ENCODE measurements at regions not wholly inside any gene's neighbourhood (a gene's known extent, or its start where the extent isn't known, plus 50 kb on each side); places are given as distances from the start of the nearest gene placed in this dataset.

DNA sequence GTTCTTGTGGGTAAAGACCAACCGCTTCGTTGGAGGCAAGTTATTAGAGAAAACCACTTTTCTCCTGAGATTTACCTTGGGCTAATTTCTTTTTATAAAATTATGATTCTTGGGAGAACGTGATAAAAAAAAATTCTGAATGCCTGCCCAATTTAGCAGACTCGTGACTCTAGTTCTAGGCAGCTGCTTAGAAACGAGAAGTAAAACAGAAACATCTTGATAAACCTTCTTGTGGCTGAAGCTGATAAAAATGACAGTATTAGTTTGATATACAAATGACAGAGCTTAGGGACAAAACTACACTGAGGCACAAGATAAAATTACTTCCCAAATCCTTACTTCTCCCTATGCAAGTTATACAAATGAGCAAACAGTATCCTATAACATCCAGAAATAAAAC lies 458.9 kb upstream of the TEX13C start:
- DNase-seq, result no peak

GRCh38 chrX:124862301-124862700 lies 457.4 kb upstream of the TEX13C start:
- DNase-seq, result no peak

DNA sequence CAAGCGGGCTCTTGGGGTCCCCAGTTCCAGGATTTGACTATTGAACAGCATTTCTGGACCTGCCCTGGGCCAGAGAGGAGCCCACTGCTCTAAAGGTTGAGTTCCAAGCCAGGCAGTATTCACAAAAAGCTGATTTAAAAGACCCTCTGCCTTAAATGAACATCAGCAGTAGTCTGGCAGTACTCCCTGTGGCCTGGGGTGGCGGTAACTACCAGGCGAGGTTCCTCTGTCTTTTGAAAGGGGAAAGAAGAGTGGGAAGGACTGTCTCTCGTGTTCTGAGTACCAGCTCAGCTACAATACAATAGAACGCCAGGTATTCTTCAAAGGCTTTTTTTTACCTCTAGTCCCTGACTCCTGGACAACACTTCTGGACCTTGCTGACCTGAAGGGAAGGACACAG lies 456.4 kb upstream of the TEX13C start:
- DNase-seq, result no peak

DNA sequence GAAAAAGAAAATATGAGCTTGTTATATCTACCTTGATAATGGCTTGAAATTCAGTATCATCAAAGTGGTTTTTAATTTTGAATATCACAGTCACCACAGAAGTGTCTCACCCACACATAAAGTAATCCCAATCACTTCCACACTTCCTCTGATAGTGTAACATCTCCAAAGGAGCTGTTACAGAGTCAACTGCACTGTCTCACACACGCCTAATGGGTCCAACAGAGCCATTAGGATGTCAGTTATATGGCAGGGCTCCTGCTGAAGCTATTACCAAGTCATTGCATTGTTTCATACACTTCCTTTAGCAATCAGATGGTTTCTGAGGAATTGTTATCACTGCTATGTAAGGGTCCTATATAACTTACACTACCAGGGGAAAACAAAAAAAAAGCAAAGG lies 432.1 kb upstream of the TEX13C start:
- no peak for DNase-seq

DNA sequence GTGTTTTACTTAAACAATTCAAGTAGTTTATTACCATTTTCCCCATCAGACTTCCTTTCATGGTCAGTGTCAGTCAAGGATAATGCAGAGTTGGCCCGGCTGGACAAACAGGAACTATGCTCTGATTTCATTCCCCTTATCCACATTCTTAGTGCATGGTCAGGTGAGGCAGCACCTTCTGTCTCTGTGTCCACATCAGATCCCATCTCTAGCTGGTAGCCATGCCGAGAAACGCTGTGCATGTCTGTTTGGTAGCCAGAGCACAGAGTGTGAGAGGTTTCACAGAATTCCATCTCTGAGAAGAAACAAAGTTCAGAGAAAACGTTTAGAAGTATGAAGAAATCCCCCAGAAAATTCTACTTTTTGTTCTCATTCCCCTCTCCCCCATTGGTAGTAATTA lies 423.7 kb upstream of the TEX13C start:
- DNase-seq, result no peak

- DNase-seq, result no peak
These were observed 416.7 kb upstream of the TEX13C start for GRCh38 chrX:124902953-124903352.

DNA sequence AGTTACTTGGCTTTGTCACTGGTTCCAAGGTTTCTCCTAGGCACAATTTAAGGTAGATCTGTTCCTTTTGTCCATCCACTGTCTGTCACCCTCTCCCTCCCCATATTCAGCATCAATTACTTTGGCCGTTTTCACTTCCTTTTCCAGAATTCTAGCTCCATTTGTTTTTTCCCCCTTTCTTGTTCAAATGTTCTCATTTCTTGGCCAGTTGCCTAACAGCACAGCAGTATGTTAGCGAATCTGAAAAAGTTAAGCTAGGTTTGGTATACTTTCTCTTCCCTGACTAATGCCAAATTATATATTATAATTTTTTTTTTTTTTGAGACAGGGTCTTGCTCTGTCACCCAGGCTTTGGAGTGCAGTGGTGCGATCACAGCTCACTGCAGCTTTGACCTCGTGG lies 409.1 kb upstream of the TEX13C start:
- no peak for DNase-seq

GRCh38 chrX:124917011-124917410 lies 402.7 kb upstream of the TEX13C start:
- DNase-seq, result no peak

DNA sequence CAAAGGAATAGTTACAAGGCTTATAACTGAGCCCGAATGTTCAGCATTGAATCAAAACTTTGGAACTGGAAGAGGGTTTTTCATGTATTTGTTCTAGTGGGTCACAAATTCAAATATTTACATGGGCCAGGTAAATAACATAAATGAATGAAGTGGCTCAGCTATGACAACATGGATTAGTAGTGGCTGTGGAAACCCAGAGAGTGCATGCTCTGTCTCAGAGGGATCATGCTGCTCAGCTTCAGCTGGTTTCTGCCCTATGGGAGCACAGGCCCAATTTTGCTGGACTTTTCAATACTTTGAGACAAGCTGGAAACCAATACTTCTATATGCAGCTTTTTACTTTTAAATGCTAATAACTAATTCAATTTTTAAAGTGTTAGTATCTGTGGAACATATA lies 394.0 kb upstream of the TEX13C start:
- DNase-seq, result no peak

DNA sequence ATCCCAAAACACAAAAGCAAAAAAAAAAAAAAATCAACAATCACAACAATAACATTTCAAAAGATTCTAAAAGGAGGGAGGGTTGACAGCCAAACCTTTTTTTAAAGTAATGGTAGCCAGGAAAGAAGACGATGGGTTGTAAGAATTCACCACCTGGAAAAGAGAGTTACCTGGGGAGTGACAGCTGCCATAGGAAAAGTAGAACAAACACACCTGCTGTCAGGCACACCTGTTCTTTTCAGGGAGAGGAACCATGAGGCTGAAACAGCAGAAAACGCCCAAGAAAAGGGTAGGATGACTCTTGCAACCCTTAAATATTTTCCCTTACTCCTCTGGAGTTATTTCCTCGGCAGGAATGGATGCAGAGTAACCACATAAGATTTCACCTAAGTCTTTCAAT lies 388.4 kb upstream of the TEX13C start:
- no peak for DNase-seq

DNA sequence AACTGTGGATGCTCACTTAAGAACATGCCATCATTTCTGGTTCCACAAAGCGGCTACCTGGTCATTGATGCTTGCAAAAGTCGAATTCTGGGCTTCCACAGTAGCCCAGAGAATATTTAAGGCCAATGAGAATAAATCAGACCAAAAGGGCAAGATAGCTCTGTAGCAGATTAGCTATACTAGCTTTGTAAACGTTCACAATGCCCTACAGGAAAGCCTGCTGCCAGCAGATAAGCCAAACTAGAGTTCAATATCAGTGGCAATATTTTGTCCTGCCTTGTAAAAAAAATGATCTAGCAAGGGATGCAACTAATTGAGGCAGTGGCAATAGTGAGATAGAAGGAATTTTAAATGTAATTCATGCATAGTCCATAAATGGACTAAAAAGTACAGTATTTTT lies 387.7 kb upstream of the TEX13C start:
- DNase-seq, result no peak

GRCh38 chrX:124938715-124939114 lies 381.0 kb upstream of the TEX13C start:
- DNase-seq, result no peak

DNA sequence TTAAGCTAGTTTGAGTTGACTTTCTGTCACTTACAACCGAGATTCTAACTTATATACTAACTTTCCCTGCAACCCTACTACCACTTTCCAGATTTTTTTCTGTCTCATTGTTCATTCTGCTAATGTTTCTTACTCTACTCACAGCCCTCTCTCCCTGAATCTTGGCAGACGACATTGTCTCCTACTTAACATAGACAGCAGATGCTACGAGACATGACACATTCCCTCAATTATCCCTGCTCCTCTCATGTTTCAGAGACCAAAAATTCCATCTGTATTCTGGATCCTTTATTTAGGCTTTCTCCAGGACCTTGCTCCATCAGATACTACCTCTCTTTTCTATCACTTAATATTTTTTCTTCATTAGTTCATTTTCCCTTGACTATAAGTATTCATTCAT lies 379.1 kb upstream of the TEX13C start:
- DNase-seq, result no peak

DNA sequence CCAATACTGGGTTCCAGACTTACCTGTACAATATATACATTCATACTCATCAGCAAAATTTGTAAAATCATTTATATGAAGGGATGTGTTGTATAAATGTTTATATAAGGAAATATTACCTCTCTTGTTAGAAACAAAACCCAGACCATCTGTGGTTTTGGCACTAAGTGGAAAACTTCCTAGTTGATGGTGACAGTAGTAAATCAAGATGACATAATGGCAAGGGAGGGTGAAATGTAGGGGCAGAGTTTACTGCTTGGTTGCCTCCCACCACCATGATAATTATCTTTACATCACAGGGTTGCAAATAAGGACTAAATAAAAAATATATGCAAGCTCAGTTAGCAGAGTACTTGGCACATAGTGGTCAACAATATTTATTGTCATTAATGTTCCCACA lies 365.3 kb upstream of the TEX13C start:
- no peak for DNase-seq

DNA sequence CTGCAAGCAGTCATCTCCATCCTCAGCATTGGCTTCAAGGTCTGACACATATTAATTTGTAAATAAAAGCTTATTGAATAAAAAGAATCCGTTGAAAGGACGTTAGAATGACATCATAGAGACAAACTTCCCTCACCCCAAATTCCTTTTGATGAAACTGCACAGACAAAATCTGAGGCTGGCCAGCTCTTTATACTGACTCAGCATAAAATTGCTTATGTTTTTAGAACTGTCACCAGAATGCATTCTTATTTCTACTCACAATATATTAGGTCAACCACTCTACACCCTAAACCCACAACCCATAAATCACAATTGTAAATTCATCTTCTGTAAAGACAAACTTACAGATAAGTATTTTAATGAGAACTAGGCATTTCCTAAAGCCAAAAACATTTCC lies 359.2 kb upstream of the TEX13C start:
- no peak for DNase-seq

GRCh38 chrX:124963717-124964116 lies 356.0 kb upstream of the TEX13C start, which contains the start of gene TENM1:
TENM1 (minus strand) TSS chrX:124963817.
- DNase-seq, result no peak

DNA sequence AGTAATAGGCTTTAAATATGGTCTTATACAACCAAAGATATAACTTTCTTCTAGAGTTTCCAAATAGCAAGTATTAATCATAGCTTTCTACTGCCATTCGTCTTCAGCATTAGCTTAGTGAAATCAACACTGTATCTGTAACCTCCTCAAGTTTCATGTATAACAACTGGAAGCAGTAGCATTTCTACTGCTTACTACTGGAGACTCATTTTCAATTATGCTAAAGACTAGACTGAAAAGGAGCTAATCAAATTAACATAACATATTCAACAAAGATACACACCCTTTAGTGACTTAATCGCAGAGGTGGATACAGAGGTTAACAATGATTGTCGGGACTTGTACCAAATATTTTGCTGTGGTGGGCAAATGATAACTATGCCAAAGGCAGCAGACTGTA lies 344.2 kb upstream of the TEX13C start:
- no peak for DNase-seq

- DNase-seq, result no peak
These were observed 338.3 kb upstream of the TEX13C start for GRCh38 chrX:124981420-124981819.

DNA sequence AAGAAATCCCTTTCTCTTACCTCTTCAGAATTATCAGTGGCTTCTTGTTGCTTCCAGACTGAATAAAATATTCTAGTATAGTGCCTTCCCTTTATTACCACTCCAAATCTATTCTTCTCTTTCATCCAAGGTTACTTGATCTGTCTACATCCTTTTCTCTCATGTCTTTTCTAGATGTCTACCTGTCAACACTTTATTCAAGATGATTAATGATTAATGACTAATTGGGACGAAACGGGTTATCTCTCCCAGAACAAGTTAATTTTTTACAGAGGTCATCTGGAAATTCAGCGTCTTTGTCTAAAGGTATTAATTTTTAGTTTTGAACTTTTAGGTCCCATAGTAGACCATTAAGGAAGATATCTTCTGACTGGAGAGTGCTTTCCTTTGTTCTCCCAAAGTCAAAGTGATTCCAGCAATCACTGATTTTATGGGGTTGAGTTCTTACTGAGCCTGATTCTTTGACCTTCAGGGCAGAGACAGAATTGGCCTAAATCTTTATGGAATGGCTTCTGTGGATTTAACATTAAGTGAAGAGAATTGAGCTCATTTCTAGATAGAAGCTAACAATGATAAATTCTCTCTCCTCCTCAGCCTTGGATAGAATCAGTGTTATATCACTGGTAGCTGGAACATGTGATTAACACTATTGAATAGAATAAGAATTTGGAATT lies 335.4 kb upstream of the TEX13C start:
- DNase-seq, result no peak

- no peak for DNase-seq
These were observed 333.4 kb upstream of the TEX13C start for GRCh38 chrX:124986284-124986683.

GRCh38 chrX:124993735-124994134 lies 325.9 kb upstream of the TEX13C start:
- DNase-seq, result no peak

- DNase-seq, result no peak
These were observed 325.3 kb upstream of the TEX13C start for GRCh38 chrX:124994404-124994803.

DNA sequence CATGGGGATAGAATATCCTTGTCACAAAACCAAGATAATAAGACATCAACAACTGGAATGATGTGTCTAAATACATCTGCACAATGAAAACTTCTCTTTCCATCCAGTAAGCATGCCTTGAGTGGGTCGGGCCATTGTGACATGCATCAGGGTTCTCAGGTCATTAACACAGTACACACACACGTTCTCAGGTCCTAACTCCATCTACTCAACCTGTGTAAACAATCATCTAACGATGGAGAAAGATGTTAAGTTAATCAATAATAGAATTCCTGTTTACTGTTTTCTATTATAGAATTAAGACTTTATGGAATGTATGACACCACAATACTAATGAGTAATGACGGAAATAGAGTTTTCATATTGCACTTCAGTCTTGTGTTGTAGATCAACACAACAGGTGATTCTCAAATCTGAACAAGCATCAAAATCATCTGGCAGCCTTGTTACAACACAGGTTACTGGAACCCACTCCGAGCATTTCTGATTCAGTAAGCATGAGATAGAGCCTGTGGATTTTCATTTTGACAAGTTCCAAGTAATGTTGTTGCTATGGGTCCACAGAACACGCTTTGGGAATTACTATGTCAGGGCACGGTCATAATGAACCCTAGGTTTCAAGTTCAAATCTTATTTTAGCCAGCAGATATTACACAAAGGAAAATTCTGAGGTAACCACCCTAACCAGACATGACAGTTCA lies 315.8 kb upstream of the TEX13C start:
- no peak for DNase-seq

DNA sequence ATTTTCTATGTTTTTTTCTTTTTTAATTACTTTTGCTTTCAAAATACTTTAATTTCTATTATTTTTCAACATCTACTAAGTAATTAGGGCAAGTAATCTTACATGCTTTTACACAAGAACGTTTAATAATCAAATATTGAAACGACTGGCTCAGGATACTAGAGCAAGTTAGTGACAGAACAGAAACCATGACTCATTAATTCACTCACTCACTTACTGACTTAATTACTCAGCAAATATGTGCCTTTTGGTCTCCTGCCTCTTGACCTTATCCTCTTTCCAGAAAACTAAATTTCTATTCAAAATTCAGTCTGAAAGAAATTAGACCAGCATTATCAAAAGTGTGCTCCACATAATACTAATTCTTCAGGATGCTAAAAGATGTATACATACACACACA lies 314.9 kb upstream of the TEX13C start:
- no peak for DNase-seq

GRCh38 chrX:125005863-125006262 lies 313.8 kb upstream of the TEX13C start:
- no peak for DNase-seq

All from activated T-cell treated with anti-CD3 and anti-CD28 coated beads, Interleukin-2, amount 50 U/mL, for 1 hour (primary cell).